ENCODE measurements at regions not wholly inside any gene's neighbourhood (a gene's known extent, or its start where the extent isn't known, plus 50 kb on each side); places are given as distances from the start of the nearest gene placed in this dataset.
"Not testable (repeated sequence)": the region's sequence is repeated elsewhere in the genome, so short reads cannot be mapped to it uniquely, and the experiment has no call there.

DNA sequence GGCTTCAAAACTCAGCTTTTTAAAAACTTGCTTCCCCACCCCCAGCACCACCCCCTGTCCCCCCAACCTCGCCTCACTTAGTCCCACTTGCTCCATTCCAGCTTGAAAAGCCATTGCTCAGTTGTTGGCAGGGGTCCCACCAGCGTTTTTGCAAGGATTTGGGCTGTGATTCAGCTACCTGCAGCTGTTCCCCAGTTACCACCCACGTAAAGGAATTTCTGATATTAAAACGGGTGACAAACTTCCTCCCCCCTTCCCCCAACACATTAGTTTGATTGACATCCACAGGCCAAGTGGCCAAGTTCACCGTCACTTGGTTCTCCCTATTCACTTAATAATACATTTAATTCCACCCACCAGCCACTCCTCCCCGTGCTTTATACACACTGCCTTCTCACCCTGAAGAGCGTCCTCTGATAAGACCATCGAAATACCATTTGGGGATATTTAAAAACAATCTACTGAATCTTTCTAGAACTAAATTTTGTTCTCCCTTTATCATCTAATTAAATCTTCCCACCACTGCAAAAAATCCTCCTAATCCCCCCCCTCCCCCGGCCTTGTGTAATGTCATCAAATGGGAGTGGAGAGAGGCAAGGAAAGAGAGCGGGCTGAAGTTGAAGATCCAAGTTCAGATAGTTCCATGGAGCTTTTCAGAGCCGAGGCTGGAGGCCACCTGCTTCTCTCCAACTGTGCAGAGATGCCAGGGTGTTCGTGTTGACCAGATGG, 55.1 kb downstream of the SOX9 start:
- in situ Hi-C loops (cut with MboI; ENCODE audit: low sequenced_read_pairs), result no loop called here

DNA sequence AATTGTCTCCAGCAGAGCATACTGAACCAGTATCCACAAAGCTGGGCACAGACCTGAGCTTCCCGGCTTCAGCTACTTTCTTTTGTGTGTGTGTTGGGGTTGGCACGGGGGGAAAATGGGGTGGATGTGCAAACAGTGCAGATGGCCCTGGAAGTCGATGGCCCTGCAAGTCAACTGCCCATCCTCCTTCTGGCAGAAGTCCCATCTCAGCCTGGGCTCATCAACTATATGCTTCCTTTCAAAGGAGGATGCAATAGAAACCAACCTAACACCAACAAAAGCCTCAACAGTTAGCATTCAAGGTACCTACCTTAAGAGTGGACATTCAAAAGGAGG, 55.7 kb downstream of the SOX9 start:
- in situ Hi-C loops (cut with MboI; ENCODE audit: low sequenced_read_pairs), result no loop called here

DNA sequence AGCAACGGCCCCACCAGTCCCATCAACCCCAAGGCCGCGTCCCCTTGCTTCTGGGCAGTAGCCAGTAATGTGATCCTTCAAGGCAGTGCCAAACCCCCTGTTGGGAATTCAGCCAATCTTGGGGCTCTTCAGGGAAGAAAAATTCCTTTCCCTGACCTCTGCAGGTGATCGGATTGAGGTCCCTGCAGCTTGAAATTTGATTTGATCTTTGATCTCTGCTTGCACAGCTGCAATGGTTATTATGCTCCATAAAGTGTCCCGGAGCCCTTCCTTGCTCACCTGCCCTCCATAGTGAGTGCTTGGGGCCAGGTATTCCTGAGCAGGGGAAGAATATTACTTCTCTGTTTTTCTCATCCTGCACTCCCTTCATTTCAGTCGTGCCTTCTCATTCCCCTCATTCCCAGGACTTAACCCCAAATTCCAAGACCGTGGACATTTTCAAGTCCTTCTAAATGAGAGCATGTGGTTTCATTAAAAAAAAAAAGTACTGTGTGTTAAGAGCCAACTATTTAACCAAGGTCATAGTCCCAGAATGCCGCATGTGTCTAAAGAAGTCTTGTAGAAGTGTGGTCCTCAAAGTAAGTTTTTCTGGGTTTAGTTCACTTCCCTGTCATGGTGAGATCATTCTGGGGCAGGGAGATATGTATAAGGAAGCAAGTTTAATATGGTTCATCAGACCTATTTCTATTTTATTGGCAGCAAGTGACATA, 56.3 kb downstream of the SOX9 start:
- in situ Hi-C loops (cut with MboI; ENCODE audit: low sequenced_read_pairs), result no loop called here

DNA sequence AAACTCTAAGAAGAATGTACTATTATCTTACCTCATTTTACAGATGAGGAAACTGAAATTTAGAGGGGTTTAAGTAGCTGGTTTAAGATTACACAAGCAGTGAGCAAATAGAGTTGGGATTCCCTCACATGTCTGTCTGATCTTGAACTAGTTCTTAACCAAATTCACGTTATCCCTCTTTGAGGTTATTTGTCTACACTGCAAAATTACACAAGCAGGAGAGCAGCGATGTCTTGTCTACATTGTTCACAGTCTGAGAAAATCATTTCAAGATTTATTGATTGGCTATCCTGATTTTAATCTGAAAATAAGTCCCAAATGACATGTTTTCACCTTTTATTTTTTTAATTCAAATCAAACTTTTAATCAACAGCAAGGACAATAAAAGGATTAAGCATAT, 56.9 kb downstream of the SOX9 start:
- in situ Hi-C loops (cut with MboI; ENCODE audit: low sequenced_read_pairs), result no loop called here

DNA sequence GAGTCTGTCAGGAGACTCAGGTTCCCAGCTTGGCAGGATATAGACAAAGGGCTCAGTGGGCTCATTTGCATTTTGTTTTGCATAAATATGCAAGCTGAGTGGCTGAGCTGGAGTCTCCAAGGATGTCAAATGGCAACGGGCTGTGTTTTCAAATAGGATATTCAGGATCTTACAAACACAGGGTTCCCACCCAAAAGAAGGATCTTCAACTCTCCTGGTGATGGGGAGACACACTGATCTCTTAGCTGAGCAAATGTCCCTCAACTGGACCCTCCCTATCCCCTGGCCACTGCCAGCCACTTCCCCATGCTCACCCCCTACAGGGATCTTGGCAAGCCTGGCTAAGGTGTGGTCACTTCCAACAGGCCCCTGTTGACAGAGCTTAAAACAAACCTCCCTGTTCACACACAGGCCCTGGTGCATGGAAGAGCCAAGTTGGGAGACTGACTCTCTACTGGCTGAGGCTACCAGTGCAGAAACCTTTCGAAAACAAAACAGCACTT, 61.6 kb downstream of the SOX9 start:
- in situ Hi-C loops (cut with MboI; ENCODE audit: low sequenced_read_pairs), result no loop called here

DNA sequence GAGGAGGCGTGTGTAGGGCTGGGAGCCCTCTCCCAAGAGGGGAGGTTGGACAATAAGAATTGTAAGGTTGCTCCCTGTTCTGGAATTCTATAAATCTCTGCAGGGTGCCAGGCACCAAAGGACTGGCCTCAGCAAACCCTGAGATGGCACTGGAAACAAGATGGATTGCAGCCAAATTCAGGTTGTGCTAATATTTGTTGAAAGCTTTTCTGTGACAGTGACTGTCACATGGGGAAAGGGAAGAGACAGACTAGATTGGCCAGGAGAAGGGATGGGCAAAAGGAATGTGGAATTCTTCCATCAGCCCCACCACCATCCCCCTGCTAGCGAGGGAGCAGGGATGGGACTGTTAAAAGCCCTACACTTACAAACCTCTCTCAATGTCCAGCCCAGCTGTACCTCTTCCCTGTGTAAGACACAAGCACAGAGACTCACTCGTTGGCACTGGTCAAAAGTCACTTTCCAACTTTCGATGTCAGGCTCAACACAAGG, 62.4 kb downstream of the SOX9 start:
- in situ Hi-C loops (cut with MboI; ENCODE audit: low sequenced_read_pairs), result no loop called here

DNA sequence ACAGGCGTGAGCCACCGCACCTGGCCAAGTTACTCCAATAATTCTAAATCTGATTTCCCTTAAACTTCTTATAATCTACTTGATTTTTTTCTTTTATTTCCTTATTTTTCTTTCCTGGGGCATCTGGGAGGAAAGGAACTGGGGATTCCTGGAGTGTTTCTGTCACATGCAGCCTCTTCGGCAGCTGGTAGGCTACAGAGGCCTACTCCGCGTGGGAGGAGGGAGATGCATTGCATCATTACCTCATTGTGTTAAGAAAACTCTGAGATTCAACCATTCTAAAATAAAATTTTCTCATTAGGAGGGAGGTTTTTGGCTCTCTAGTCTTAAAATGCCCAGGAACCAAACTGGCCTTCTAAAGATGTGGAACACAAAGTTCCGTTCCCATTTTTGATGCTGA, 64.0 kb downstream of the SOX9 start:
- in situ Hi-C loops (cut with MboI; ENCODE audit: low sequenced_read_pairs), result no loop called here

DNA sequence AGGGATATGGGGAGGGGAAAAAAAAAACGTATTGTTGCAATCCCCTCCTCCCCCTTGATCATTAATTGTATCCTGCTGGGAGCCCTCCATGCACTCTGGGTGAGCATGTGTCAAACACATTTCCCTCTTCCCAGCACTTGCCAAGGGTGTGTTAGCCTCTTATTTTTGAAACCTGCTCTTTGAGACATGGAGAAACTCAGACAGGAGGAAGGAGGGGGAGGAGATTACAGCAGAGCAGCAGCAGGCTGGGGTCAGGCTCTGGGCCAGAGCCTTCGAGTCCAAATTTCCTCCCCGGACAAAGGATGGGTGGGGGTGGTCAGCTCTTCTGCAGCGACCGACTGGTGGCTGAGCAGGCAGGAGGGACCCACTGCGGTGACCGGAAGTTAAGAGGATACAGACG, 64.7 kb downstream of the SOX9 start:
- in situ Hi-C loops (cut with MboI; ENCODE audit: low sequenced_read_pairs), result no loop called here

DNA sequence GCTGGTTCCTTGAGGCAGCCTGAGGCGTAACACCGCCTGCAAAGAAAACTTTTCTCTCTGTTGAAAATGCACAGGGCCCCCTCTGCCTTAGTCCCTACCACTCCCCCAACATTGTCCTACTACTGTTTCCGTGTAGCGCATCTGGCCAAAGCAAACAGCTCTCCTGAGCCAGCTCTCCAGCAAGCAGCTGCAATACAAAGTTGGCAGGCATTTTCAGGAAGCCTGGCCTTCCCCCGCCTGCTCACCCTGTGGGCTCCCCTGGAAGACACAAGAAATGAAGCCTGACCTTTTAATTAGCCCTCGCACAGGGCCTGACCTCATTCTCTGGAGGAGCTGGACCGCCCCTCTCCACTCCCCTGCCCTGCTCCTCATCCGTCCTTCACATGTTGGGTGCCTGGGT, 66.7 kb downstream of the SOX9 start:
- in situ Hi-C loops (cut with MboI; ENCODE audit: low sequenced_read_pairs), result no loop called here

DNA sequence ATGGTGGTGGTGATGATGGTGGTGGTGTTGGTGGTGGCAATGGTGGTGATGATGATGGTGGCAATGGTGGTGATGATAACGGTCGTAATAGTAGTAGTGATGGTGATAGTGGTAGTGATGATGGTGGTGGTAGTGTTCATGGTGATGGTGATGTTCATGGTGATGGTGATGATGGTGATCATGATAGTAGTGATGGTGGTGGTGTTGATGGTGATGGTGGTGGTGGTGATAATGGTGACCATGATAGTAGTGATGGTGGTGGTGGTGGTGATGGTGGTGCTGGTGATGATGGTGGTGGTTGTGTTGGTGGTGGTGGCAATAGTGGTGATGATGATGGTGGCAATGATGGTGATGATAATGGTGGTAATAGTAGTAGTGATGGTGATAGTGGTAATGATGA, 68.0 kb downstream of the SOX9 start:
- in situ Hi-C loops (cut with MboI; ENCODE audit: low sequenced_read_pairs), result no loop called here

DNA sequence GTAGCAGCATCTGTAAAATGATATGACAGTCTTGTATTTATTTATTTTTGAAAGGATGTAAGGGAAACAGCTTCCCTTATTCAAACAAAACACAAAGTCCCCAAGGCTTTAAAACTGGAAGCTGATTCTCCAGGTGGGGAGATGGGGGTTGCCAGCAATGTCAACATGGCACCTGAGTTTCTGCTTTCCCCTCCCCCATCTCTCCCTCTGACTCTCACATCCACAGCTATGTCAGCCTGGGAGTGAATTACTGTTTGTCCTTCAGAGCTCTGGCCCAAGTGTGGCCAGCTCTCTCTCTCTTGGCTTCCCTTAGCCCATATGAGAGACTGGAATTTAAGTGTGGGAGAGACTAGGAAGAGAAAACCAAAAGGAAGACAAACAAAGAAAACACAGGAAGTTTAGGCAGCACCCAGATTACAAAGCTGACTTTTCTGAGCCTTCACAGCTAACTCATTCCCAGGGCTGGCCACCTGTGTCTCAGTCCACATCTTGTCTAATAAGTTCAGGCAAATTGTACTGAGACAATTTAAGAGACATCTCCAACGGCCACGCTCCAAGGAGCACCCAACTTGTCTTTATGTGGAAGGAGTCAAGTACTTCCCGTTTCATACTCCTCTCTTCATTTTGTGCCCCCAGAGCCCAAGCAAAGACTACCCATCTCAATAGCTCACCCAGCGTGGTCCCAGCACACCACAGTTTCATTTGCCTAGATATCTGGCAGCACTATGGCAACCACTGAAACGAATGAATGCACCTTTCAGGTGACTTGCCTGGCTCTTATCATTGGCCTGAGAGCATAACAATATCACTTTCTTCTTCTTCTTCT, 69.2 kb downstream of the SOX9 start:
- in situ Hi-C loops (cut with MboI; ENCODE audit: low sequenced_read_pairs), result no loop called here

DNA sequence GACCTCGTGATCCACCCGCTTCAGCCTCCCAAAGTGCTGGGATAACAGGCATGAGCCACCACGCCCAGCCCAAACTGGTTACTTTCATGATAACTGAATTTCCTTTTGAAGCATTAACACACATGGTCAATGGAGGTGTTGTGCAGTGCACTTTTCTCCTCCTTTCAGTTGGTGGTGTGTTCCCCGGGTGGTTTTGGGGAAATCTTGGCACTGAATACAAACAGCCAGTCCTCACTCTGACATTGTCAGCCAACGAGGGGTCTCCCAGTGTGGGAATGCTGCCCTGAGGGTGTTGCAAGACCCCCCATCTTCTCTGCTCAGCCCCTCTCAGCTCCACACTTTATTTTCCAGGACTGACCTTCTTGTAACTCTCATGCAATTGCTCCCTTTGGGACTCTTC, 70.5 kb downstream of the SOX9 start:
- in situ Hi-C loops (cut with MboI; ENCODE audit: low sequenced_read_pairs), result no loop called here

DNA sequence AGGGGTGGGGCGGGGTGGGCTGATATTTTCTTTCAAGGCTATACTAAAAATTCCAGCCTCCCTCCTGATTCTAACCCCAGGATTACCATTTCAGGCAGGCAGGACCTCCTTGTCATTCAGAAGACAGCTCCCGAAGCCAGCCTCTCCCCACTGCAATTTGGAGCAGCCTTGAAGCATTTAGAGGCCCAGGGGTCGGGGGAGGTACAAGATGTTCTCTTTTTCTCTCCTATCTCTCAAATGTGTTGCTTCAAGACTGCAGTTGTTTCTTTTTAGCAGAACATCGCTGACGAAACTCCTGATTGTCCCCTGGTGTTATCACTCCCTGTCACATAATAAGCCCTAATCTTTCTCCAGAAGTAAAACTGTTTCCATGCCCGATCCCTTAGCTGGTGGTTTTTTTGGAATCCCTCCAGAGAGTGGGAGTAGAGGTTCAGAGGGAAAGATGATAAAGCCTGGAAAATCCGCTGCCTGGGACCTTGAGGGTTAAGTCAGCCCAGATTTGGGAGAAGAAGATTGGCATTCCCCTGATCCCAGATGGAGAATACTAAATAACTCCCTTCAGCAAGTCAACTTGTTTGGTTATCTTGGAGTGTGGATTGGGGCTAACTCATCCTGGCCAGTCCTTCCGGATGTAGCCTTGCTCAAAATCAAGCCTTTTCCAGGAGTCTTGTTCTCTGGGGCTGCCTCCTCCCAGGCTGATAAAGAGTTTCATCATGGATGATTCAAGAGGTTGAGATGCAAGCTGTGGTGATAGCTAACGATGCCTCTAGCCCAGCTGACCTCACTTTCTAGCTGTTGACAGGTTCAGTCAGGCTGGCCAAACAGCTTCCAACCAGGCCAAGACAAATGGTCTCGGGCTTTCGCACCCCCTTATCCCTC, 71.3 kb downstream of the SOX9 start:
- in situ Hi-C loops (cut with MboI; ENCODE audit: low sequenced_read_pairs), result no loop called here

DNA sequence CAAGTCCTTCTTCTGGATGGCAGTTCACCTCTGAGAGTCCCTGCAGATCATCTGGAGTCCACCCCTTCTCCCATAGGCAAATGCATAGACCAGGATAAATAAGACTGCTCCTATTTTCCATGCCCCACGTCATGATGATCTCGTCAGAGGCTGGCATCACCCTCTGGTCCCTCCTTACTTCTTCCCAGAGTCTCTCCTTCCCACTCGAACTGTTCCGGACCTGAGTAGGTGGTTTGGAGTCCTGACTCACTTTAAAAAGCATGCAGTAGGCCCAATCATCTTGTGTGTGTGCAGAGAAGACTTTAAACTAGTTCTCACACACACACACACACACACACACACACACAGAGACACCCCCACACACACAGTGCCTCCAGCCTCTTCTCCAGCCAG, 72.0 kb downstream of the SOX9 start:
- in situ Hi-C loops (cut with MboI; ENCODE audit: low sequenced_read_pairs), result no loop called here

DNA sequence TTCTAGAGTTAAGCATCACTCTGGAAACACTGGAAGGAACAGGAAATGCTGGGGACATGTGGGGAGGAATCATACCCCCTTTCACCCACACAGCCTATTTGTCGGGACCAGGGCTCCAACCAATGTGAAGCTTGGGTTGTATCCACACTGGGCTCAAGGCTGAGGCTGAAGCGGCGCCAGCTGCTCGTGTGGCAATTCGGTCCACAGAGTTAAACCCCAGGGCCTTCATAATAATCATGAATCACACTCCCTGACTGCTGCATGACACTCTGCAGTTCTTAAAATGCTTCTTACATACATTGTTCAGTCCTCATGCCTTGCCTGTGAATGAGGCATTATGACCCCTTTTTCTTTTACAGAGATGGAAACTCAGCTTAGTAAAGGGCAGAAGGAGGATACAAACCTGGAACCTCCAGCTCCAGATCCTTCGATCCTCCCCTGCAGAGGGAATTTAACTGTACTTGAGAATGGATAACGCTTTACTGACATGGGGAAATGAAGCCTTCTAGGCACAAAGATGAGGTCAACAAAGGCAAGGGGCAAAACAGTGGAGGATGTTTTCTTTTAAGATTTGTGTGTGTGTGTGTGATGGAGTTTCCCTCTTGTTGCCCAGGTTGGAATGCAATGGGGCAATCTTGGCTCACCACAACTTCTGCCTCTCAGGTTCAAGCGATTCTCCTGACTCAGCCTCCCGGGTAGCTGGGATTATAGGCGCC, 72.7 kb downstream of the SOX9 start:
- in situ Hi-C loops (cut with MboI; ENCODE audit: low sequenced_read_pairs), result no loop called here

DNA sequence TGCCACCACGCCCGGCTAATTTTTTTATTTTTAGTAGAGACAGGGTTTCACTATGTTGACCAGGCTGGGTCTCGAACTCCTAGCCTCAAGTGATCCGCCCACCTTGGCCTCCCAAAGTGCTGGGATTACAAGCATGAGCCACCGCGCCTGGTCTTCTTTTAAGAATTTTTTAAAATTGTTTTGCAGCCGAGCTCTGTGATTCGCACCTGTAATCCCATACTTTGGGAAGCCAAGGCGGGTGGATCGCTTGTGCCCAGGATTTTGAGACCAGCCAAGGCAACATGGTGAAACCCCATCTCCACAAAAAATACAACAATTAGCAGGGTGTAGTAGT, 73.3 kb downstream of the SOX9 start:
- in situ Hi-C loops (cut with MboI; ENCODE audit: low sequenced_read_pairs), result not testable (repeated sequence)

DNA sequence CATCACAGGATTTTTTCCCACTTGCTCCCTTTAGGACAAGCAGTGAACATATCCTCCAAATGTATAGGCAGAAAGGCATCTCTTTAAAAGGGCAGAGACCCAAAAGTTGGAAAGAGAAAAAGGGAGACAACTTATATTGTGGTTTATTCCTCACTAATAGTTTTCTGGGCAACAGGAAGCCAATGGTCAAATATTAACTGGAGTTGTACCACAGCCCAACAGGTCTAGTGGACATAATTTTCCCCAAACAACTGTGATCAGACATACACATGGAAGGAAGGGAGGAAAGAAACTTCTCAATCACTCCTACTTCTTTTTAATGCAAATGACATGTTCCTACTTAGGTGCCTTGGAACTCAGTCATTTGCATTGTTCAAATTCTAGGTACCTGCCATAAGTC, 78.4 kb downstream of the SOX9 start:
- in situ Hi-C loops (cut with MboI; ENCODE audit: low sequenced_read_pairs), result no loop called here

DNA sequence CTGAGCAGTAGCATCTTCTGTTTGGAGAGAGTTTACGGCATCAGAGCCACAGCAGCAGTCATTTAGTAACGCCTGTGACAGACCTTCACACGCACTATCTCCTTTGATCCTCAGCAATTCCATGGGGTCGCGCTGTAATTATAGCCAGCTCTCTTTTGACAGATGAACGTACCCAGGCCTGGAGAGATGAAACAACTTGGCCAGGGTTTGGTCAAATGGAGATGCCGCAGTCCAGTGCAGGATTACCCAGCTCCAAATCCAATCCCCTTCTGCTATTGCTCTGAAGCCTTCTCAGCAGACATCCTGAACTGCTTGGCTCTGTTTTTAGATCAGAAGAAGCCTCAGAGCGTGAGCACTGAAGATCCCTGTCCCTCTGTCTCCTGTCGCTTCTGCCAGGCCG, 83.9 kb downstream of the SOX9 start:
- in situ Hi-C loops (cut with MboI; ENCODE audit: low sequenced_read_pairs), result no loop called here

DNA sequence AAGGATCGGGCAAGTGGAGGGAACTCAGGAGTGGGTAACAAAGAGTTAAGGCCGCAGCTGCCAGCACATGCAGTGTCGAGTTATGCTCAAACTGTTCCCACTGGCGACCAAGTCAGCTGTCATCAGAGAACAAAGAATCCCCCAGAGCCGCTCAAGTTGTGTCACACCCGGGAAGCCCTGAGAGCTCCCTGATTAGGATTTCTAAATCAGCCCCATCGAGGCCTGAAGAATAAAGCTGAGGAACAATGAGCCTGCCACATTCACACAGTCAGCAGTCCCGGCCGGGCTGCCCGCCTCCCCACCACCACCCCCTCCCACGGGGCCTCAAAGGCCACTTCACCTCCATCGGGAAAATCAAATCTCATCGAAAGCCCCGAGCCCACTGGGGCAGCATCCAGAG, 84.5 kb downstream of the SOX9 start:
- in situ Hi-C loops (cut with MboI; ENCODE audit: low sequenced_read_pairs), result no loop called here

DNA sequence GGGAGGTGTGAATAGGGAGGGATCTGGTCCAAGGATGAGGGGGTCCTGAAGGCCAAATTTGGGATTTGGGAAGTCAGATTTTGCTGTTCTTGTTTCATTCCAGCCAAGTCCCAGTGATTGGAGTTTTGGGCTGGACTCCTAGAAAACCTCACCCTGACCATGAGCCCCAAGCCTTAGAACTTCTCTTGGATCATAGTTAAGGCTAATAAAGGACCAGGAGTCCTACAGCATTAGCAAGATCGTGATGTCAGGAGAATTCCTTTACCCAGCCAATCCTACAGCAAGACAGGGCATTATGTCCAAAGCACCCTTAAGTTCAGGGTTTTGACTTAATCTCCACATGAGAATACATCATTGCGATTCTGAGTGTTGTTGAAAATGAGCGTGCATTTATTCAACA, 85.0 kb downstream of the SOX9 start:
- in situ Hi-C loops (cut with MboI; ENCODE audit: low sequenced_read_pairs), result no loop called here
